ENCODE measurements at regions not wholly inside any gene's neighbourhood (a gene's known extent, or its start where the extent isn't known, plus 50 kb on each side); places are given as distances from the start of the nearest gene placed in this dataset.

DNA sequence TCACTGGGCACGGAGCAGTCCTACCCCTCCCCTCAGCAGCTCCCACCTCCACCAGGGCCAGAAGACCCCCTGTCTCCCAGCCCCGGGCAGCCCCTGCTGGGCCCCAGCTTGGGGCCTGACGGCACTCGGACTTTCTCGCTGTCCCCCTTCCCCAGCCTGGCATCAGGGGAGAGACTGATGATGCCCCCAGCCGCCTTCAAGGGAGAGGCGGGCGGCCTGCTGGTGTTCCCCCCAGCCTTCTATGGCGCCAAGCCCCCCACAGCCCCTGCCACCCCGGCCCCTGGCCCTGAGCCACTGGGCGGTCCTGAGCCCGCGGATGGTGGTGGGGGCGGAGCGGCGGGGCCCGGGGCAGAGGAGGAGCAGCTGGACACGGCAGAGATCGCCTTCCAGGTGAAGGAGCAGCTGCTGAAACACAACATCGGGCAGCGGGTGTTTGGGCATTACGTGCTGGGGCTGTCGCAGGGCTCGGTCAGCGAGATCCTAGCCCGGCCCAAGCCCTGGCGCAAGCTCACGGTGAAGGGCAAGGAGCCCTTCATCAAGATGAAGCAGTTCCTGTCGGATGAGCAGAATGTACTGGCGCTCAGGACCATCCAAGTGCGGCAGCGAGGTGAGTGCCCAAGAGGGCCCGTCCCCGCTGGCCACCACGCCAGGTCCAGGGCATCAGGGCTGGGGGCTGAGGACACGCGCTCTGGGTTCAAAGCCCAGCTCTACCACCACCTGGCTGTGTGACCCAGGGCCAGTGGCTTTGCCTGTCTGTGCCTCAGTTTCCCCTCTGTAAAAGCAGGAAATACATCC lies 58.6 kb downstream of the PHETA1 start:
- DNase-seq: no peak

DNA sequence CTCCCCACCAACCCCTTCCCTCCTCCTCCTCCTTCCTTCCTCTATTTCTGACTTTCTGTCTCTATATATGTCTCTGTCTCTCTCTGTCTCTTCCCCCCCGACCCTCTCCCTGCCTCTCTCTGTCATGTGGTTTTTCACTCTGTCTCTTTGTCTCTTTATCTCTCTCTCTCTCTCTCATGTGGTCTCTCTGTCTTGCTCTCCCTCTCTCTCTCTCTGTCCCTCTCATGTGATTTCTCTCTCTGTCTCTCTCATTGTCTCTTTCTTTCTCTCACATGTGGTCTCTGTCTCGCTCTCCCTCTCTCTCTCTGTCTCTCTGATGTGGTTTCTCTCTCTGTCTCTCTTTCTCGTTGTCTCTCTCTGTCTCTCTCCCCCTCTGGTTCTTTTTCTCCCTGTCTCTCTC lies 59.3 kb downstream of the PHETA1 start:
- no peak for DNase-seq

DNA sequence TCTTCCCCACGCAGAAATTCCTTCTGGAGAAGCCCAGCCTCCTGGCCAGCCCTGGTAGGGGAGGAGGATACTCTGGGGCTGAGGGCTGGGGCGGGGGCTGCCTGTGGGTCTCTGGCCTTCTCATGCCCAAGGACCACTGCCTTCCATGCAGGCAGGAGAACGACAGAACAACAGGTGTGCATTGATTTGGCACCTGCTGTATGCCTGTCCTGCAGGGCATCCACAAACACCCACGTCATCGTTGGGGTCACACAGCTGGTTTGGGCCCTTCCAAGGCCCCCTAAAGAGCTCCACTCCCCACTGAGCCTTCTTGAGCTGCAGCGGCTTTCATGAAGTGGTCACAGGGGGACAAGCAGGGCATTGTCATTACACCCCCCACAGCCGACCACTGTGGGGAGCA lies 60.4 kb downstream of the PHETA1 start:
- DNase-seq: no peak

DNA sequence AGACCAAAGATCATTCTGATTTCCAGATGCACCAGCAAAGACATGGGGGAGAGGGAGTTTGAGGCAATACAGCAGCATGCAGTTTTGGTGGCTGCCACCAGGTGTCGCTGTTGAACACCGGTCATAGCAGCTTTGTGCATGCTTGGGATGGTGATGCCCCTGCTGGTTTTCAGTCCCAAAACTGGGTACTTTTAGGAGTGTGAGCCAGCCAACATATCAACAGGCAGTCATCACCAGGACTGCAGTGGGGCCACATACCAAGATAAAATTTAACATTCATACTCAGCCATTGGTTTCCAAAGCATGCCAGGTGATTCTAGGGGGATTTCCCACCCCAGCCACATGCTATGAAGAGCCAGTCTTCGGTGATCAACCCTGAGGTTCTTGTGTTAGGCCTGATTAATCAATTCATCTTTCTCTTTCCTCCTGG lies 64.2 kb downstream of the PHETA1 start:
- DNase-seq: peak; percentile 91

DNA sequence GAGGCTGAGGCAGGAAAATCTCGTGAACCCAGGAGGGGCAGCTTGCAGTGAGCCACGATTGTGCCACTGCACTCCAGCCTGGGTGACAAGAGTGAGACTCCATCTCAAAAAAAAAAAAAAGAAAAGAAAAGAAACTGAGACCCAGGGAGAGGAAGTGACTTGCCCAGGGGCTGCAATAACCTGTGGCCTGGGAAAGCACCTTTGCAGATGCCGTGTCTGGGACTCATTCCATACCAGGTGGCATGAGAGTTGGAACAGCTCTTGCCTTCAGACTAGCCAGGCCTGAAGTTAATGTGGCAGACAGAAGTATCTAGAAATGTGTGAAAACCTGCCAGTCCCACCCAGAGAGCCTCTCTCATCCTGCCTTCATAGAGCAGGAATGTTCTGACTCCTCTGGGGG lies 65.4 kb downstream of the PHETA1 start:
- DNase-seq: no peak

DNA sequence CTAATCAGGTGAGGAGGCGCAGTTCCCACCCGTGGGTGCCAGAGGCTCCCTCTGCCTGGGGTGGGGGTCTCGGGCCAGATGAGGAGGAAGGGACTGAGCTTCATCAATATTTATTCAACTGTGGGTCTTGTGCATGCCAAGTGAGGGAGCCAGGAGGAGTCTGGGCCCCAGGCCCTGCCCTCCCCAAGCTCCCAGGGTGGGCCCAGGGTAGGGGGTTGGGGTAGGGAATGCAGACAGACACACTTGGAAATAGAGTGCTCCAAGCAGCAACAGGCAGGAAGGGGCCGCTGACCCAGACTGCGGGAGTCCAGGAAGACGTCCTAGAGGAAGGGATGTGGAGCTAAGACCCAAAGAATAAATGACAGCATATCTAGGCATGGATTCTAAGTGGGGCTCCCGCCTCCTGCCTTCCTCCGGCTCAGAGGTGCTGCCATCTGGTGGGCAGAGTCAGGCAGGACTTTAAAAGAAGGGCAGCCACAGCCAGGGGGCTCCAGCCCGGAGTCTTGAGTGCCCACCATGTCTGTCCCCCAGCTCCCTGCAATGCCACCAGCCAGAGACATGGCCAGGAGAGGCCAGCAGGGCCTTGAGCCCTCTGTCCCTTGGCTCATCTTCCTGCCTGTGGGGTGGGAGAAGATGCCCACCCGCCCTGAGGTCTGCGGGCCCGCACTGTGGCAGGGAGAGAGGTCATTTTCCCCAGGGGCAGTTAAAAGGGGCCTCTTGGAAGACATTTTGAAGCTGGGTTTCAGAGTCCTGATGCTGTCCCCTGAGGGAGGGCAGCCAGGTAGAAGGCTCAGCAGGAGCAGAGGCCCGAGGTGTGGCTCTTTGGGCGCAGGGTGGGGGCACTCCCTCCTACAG lies 70.1 kb downstream of the PHETA1 start:
- peak; percentile 73 for DNase-seq

DNA sequence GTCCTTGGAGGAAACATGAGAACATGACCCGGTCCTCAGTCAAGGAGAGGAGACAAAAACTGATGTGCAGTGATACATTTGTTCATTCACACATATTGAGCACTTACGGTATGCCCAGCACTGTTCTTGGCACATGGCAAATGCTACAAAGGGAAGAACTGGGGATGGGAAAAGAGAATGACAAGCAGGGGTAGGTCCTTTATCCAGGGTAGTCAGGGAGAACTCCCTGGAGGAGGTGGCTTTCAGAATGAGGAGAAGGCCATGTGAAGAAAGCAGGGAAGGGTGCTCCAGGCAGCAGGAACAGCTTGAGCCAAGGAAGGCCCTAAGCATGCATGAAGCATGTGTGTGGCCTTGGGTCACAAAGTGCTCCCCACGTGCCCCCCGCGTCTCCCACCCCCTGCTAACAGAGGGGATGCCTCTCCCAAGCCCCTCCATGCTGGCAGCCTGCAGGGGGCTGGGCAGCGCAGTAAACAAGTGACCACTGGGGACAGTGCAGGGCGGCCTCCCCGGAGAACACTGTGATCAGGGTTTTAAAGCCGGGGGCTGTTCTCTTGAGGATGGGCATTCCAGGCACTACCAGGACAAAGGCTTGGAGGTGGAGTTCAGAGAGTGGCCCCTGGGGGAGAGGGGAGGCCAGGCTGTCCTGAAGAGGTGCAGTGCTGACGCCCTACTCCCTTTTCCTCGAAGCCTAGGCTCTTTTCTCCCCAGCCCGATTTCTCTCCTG lies 71.0 kb downstream of the PHETA1 start:
- no peak for DNase-seq

DNA sequence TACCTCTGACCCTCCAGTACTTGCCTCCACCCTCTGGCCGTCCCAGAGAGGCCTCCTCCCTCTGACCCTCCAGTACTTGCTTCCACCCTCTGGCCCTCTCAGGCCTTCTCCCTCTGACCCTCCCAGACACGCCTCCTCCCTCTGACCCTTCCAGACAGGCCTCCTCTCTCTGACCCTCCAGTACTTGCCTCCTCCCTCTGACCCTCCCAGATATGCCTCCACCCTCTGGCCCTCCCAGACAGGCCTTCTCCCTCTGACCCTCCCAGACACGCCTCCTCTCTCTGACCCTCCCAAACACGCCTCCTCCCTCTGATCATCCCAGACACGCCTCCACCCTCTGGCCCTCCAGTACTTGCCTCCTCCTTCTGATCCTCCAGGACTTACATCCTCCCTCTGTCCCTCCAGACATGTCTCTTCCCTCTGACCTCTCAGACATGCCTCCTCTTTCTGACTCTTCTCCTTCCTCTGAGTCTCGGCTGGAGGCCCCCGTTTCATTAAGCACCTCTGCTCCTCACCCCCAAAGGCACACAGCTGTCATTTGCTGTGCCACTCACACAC lies 71.9 kb downstream of the PHETA1 start:
- no peak for DNase-seq

DNA sequence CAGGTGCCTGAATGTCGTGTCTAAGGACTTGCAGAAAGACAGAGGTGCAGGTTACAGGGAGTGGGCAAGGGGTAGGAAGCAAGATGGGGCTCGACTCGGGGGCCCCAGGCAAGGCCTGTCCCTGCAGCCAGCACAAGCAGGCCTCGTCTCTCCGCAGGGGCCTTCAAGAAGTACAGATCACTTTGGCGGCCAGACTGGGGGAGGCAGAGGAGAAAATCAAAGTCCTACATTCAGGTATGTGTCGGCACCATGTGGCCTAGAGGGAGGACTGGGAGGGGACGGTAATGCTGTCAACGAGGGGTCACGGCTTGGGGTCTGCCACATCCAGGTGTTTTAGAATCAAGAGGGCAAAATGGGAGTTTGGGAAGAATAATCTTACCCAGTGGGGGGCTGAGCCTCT lies 73.7 kb downstream of the PHETA1 start:
- DNase-seq: no peak

DNA sequence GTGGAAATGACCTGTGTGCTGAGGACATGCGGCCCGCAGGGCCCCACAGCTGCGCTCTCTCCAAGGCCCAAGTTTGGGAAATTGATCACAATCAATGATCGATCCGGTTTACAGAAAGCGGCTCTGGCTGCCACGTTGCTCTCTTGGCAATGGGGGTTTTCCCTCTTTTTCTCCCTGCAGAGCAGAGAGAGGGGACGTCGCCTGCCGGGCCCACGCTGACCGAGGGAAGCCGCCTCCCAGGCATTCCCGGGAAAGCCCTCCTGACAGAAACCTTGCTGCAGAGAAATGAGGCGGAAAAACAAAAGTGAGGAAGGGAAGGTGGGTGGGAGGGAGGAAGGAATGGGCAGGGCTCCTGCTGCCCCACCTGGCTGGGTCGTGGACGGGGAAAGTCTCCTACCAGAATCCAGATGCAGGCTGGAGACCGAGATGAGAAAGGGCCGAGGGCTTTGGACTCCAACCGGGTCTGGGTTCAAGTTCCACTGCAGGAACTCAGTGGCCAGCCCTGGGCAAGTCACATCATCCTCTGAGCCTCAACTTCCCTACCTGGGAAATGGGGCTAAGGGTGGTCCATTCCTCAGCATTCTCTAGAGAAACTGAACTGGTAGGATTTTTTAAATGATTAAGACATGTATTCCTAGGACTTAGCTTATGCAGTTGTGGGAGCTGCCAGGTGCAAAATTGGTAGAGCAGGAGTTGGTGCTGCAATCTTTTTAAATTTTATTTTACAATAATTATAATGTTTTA lies 75.5 kb downstream of the PHETA1 start:
- DNase-seq: no peak

DNA sequence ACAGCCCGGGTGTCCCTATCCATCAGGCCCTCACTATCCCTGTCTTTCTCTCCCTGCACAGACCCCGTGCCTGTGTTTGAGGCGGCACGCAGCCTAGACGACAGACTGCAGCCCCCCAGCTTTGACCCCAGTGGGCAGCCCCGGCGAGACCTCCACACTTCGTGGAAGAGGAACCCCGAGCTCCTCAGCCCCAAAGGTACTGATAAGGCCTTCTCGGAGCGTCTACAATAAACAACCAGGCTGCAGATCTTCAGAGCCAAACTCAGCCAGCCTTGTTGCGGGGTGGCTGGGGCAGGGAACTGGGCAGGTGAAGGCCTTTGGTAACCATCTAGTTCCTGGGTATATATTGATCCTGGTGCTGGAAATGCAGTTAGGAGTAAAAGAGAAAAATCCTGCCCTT lies 77.5 kb downstream of the PHETA1 start:
- DNase-seq: no peak

DNA sequence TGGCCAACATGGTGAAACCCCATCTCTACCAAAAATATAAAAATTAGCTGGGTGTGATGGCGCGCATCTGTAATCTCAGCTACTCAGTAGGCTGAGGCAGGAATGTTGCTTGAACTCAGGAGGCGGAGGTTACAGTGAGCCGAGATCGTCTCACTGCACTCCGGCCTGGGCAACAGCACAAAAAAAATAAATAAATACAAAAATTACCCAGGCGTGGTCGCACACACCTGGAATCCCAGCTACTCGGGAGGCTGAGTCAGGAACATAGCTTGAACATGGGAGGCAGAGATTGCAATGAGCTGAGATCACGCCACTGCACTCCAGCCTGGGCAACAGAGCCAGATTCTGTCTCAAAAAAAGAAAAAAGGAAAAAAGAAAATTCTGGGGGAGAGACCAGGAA lies 80.1 kb downstream of the PHETA1 start:
- no peak for DNase-seq

DNA sequence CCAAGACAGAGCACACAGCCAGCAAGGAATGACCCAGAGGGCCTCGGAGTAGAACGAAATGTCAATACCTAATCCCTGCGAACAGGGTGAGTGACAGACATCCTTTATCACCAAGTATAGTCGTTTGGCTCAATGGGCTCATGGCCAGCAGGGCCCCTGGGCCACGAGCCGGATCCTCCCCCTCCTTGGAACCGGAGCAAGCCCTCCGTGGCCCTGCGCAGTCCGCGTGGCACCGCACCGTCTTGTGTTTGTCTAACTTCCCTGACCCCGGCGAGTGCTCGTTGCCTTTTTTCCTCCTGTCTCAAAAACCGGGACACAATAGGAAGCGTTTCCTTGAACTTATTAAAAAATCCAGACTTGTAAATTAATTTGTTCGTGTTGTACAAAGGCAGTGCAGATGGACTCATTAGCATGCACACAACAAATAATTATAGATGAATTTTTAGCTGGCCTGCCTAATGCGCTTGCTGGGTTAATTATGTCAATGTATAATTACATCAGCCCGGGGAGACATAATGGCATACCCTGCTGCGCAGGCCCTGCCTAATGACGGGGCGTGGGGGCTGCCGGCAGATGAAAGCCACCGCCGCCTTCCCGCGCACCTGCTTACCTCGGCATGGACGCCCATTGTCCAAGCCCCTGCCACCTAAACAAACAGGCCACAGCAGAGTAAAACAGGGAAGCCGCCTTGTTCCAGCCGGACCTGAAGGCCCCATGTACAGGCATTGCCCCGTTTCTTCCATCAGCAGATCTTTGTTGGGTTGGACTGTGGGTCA lies 81.6 kb downstream of the PHETA1 start:
- no peak for DNase-seq

DNA sequence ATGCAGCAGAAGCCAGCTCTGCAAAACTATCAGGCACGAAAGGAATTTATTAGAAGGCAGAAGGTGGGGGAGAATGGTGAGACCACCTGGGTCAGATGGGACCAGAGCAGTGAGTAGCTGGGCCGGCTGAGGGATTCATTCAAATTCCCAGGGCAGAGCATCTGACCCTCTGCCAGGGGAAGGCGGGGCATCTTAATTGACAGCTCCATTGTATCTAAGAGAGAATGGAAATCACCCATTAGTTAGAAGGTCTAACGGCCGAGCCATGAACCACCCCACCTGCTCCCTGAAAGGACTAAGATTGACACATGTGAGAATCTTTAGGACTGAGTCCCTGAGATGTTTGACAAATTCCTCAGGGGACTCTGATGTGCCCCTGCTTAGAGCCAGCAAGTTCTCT lies 83.7 kb downstream of the PHETA1 start:
- no peak for DNase-seq

DNA sequence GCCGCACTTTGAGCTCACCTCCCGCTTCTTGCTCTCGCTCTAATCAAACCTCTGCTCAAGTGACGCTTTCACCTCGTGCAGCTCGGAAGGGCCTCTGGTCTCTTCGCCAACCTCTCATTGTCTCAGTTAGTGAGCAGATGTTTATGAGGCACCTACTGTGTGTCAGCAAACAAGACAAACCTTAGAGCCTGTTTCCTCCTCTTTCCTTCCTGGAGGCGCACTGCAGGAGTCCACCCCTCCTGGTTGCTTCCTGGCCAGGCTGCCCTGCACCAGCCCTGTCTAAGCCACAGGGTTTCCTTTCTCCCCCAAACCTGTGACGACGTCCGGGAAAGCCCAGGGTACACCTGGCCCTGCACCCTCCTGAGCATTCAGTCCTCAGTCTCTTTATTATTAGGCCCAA lies 84.2 kb downstream of the PHETA1 start:
- no peak for DNase-seq

DNA sequence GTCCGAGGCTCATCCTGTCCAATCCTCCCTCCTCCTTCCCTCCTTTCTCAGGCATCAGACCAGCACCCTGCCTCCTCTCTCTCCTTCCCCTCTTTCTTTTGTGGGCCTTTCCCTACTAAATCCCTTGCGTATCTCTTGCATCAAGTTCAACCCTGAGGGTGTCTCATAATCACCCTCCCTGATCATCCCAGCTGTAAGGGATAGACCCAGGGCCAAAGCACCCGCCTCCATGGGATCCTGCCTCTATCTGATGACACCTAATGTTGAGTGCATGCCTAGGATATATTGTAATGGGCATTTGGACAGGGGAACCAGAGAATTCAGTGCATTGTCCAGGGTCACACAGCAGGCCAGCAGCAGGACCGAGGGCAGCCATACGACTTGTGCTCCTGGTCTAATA lies 84.9 kb downstream of the PHETA1 start:
- no peak for DNase-seq

DNA sequence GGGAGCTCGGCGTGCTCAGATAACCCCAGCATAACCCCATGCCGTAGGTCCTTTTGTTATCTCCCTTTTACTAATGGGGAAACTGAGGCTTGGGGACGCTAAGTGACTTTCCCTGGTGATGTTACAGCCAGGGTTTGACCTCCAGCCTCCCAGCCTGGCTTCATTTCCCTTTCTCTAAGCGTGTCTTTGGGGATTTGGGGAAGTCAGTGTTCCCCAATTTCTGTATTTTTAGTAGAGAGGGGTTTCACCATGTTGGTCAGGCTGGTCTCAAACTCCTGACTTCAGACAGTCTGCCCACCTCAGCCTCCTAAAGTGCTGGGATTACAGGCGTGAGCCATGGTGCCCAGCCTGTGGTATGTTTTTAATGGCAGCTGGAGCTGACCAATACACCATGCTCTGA lies 85.4 kb downstream of the PHETA1 start:
- no peak for DNase-seq

DNA sequence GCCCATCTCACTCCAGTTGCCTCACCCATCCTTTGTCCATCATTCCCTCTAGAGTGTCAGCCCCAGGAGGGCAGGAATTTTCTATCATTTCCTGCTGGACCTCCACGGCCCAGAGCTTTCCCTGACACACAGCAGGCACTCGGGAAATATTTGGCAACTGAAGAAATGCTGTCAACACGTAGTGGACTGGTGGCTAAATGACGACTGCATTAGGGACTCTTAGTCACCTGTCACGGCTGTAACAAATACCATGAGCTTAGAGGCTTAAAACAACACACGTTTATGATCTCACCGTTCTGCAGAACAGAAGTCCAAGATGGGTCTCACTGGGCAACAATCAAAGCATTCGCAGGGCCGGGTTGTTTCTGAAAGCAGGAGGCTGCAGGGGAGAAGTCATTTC lies 91.3 kb downstream of the PHETA1 start:
- DNase-seq: no peak

DNA sequence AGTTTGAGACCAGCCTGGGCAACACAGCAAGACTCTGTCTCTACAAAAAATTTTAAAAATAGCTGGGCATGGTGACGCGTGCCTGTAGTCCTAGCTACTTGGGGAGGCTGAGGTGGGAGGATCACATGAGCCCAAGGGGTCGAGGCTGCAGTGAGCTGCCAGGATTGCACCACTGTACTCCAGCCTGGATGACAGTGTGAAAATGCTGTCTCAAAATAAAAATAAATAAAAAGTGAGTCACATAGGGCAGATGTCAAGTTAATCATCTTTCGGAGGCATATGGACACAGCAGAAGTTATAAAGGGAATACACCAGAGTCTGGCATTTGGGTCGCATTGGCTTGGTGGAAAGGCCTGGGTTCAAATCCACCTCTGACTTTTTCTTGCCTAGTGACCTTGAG lies 92.7 kb downstream of the PHETA1 start:
- no peak for DNase-seq

DNA sequence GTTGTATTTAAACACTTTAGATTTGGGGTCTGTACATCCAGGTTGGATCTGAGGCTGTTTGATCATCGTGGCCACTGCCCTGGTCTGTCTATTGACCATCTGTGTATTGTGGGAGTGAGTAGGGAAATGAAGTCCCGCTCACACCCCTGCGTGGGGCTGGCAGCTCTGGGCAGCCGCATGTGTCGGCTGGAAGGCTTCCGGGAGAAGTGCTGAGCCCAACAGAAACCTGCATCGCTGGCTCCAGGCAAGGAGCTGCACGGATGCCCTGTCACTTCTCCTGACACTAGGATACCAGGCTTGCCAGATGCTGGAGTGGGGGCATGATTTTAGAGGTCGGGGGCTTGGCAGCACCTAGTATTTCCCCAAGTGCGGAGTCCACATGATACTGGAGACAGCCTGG lies 93.6 kb downstream of the PHETA1 start:
- no peak for DNase-seq

DNA sequence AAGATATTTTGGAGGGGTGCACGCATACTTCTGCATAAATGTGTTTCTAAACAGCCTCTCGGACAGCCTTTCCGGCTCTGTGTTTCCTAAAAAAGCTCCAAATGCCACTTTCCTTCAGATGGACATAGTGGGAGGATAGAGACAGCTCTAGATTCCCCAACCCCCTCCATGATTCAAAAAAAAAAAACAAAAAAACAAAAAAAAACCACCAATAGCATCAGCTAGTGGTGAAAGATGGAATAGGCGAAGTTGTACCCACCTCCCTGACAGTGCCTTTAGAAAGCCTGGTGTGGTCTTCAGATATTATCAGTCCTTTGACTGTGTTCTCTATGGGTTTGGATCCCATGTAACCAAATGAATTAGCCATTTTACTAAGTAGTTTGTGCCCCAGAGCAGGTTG lies 94.1 kb downstream of the PHETA1 start:
- no peak for DNase-seq

Measured in activated CD8-positive, alpha-beta memory T cell treated with anti-CD3 and anti-CD28 coated beads, Interleukin-2, amount 50 U/mL, for 48 hours (primary cell).